HCT116 (cell line): ENCODE measurements at regions not wholly inside any gene's neighbourhood (a gene's known extent, or its start where the extent isn't known, plus 50 kb on each side); places are given as distances from the start of the nearest gene placed in this dataset.

Experiments
- EGR1 ChIP-seq: IDR thresholded peaks from 2 replicates; pipeline ENCODE4 v1.6.1; 2012; ENCODE audit warnings: low read depth
- ELF1 ChIP-seq: IDR thresholded peaks from 2 replicates; pipeline ENCODE4 v1.6.1; 2012; ENCODE audit warnings: low read depth, borderline replicate concordance
- POLR2A ChIP-seq: IDR thresholded peaks from 2 replicates; pipeline ENCODE4 v1.7.0; 2011; ENCODE audit warnings: borderline replicate concordance; ENCODE audit not compliant: insufficient read depth, insufficient read length; ENCODE audit errors: extremely low read depth
- POLR2AphosphoS5 ChIP-seq: IDR thresholded peaks from 2 replicates; pipeline ENCODE4 v1.6.1; 2011; ENCODE audit warnings: mild to moderate bottlenecking, low read depth, low read length, moderate library complexity
- RAD21 ChIP-seq: IDR thresholded peaks from 2 replicates; pipeline ENCODE4 v1.6.1; 2012; ENCODE audit warnings: low read depth, mild to moderate bottlenecking
- SIN3A ChIP-seq: IDR thresholded peaks from 2 replicates; pipeline ENCODE4 v1.6.1; 2012; ENCODE audit warnings: low read depth
- SP1 ChIP-seq: IDR thresholded peaks from 2 replicates; pipeline ENCODE4 v1.6.1; 2012; ENCODE audit warnings: low read depth
- TF ChIP-seq, protein P1 (sequence below), 3 experiments: fragments of 200-600 bp in 1 of 3; sonication (generic) in 1 of 3; IDR thresholded peaks in 2 of 3; conservative IDR thresholded peaks in 1 of 3; 2 replicates each; pipeline ENCODE4 v1.5.1; 2012 to 2017; ENCODE audit warnings: low read depth in 2 of 3, low read length in 2 of 3, antibody characterized with exemption in 1 of 3, borderline replicate concordance in 1 of 3, control low read depth in 1 of 3, mild to moderate bottlenecking in 1 of 3, mixed read lengths in 1 of 3, mixed run types in 1 of 3, moderate library complexity in 1 of 3; ENCODE audit not compliant: insufficient read depth in 1 of 3
- TF ChIP-seq, protein P2 (sequence below): IDR thresholded peaks from 2 replicates; pipeline ENCODE4 v1.6.1; 2012; ENCODE audit warnings: low read depth

DNA sequence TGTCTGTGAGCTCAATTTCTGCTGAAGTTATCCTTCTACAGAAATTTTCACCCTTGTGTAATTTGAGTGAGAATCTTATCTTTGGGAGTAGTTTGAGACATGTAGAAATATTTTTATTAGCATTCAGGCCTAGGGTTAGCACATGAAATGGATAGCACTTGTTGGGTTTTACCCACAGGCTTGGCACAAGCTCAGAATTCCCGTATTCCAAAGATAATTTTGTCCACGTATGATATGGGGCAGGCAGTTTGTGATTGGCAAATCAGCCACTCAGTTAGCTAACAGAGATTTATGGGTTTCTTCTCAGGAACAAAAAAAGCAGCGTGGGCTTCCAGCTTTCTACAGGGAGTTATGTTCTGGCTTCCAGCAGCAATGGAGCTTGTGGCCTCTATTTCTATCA lies 117.9 kb upstream of the DCAF8L1 start:
- TF ChIP-seq POLR2A (no peak), SP1 (no peak), RAD21 (no peak), SIN3A (no peak), POLR2AphosphoS5 (no peak), ELF1 (no peak), EGR1 (no peak)
- TF ChIP-seq, protein P1, sequence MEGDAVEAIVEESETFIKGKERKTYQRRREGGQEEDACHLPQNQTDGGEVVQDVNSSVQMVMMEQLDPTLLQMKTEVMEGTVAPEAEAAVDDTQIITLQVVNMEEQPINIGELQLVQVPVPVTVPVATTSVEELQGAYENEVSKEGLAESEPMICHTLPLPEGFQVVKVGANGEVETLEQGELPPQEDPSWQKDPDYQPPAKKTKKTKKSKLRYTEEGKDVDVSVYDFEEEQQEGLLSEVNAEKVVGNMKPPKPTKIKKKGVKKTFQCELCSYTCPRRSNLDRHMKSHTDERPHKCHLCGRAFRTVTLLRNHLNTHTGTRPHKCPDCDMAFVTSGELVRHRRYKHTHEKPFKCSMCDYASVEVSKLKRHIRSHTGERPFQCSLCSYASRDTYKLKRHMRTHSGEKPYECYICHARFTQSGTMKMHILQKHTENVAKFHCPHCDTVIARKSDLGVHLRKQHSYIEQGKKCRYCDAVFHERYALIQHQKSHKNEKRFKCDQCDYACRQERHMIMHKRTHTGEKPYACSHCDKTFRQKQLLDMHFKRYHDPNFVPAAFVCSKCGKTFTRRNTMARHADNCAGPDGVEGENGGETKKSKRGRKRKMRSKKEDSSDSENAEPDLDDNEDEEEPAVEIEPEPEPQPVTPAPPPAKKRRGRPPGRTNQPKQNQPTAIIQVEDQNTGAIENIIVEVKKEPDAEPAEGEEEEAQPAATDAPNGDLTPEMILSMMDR (IDR thresholded peaks at IDR 0.05 in 2 of 3, conservative IDR thresholded peaks at IDR 0.05 in 1 of 3; ENCODE audit: borderline replicate concordance in 1 of 3, insufficient read depth in 1 of 3, low read depth in 2 of 3, low read length in 2 of 3): no peak
- TF ChIP-seq, protein P2, sequence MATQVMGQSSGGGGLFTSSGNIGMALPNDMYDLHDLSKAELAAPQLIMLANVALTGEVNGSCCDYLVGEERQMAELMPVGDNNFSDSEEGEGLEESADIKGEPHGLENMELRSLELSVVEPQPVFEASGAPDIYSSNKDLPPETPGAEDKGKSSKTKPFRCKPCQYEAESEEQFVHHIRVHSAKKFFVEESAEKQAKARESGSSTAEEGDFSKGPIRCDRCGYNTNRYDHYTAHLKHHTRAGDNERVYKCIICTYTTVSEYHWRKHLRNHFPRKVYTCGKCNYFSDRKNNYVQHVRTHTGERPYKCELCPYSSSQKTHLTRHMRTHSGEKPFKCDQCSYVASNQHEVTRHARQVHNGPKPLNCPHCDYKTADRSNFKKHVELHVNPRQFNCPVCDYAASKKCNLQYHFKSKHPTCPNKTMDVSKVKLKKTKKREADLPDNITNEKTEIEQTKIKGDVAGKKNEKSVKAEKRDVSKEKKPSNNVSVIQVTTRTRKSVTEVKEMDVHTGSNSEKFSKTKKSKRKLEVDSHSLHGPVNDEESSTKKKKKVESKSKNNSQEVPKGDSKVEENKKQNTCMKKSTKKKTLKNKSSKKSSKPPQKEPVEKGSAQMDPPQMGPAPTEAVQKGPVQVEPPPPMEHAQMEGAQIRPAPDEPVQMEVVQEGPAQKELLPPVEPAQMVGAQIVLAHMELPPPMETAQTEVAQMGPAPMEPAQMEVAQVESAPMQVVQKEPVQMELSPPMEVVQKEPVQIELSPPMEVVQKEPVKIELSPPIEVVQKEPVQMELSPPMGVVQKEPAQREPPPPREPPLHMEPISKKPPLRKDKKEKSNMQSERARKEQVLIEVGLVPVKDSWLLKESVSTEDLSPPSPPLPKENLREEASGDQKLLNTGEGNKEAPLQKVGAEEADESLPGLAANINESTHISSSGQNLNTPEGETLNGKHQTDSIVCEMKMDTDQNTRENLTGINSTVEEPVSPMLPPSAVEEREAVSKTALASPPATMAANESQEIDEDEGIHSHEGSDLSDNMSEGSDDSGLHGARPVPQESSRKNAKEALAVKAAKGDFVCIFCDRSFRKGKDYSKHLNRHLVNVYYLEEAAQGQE: no peak
